ENCODE measurements at regions not wholly inside any gene's neighbourhood (a gene's known extent, or its start where the extent isn't known, plus 50 kb on each side); places are given as distances from the start of the nearest gene placed in this dataset.

- H3K4me1 ChIP-seq (ENCODE audit: control insufficient read depth in 1 of 2, insufficient read depth in 1 of 2, low read depth in 1 of 2, low read length in 1 of 2): no peaks in the 10 kb centered on the region
- no peaks in the 10 kb centered on the region for H3K36me3 ChIP-seq
- H3K27ac ChIP-seq: no peak overlapping the region
- H3K4me3 ChIP-seq (ENCODE audit: low read depth in 1 of 2, low read length in 1 of 2): no peak overlapping the region
- H3K9me3 ChIP-seq: no peaks in the 10 kb centered on the region
- H3K27me3 ChIP-seq: no peaks in the 10 kb centered on the region
- TF ChIP-seq, protein P1, sequence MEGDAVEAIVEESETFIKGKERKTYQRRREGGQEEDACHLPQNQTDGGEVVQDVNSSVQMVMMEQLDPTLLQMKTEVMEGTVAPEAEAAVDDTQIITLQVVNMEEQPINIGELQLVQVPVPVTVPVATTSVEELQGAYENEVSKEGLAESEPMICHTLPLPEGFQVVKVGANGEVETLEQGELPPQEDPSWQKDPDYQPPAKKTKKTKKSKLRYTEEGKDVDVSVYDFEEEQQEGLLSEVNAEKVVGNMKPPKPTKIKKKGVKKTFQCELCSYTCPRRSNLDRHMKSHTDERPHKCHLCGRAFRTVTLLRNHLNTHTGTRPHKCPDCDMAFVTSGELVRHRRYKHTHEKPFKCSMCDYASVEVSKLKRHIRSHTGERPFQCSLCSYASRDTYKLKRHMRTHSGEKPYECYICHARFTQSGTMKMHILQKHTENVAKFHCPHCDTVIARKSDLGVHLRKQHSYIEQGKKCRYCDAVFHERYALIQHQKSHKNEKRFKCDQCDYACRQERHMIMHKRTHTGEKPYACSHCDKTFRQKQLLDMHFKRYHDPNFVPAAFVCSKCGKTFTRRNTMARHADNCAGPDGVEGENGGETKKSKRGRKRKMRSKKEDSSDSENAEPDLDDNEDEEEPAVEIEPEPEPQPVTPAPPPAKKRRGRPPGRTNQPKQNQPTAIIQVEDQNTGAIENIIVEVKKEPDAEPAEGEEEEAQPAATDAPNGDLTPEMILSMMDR (IDR thresholded peaks at IDR 0.05): no peak
Observed at GRCh38 chr14:83611491-83611890, 1918.5 kb upstream of the FLRT2 start.

DNA sequence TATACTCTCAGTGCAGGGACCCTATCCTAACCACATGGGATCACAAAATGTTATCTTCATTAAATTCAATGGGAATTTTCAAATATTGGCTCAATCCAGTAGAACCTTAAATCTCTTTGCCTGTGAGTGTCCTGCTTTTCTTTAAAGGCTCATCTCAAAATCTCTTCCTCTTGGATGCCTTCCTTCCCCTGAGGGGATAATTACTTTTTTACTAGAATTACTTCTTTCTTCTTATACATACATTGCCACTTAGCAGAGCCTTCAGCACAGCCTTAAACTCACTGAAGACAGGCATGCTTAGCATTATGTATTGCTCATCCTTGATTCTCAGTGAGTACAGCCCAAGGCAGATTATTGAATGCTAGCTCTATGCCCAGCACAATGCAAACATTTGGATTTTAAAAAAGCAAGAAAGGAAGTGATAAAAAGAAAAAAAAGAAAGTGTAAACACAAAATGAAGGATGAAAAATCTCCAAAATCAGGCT lies 1918.0 kb upstream of the FLRT2 start:
- Histone ChIP-seq H3K27ac (no peak overlapping the region), H3K4me3 (ENCODE audit: low read depth in 1 of 2, low read length in 1 of 2) (no peak overlapping the region), H3K36me3 (no peaks in the 10 kb centered on the region), H3K27me3 (no peaks in the 10 kb centered on the region), H3K9me3 (no peaks in the 10 kb centered on the region), H3K4me1 (ENCODE audit: control insufficient read depth in 1 of 2, insufficient read depth in 1 of 2, low read depth in 1 of 2, low read length in 1 of 2) (no peaks in the 10 kb centered on the region)
- TF ChIP-seq, protein P1 (IDR thresholded peaks at IDR 0.05): no peak

DNA sequence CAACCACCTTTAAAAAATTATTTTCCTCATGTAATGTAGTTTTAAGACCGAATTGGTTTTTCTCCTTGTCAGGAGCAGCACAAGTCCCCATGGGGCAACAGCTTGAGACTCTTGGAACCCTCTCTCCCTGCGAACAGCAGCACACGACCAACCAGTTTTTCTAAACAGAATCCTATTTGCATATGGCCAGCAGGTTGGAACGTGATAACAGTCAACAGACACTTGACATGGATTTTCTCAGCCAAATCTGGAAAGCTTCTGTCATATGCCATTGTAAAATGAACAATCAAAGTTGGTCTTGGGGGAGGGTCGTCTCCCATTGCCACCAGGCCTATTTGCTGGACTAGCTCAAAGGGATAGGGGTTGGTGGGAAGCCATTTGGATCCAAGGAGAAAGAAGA lies 1915.0 kb upstream of the FLRT2 start:
- Histone ChIP-seq H3K36me3 (no peaks in the 10 kb centered on the region), H3K27me3 (no peaks in the 10 kb centered on the region), H3K4me3 (ENCODE audit: low read depth in 1 of 2, low read length in 1 of 2) (no peak overlapping the region), H3K4me1 (ENCODE audit: control insufficient read depth in 1 of 2, insufficient read depth in 1 of 2, low read depth in 1 of 2, low read length in 1 of 2) (no peaks in the 10 kb centered on the region), H3K9me3 (no peaks in the 10 kb centered on the region), H3K27ac (no peak overlapping the region)
- TF ChIP-seq, protein P1 (IDR thresholded peaks at IDR 0.05): no peak

DNA sequence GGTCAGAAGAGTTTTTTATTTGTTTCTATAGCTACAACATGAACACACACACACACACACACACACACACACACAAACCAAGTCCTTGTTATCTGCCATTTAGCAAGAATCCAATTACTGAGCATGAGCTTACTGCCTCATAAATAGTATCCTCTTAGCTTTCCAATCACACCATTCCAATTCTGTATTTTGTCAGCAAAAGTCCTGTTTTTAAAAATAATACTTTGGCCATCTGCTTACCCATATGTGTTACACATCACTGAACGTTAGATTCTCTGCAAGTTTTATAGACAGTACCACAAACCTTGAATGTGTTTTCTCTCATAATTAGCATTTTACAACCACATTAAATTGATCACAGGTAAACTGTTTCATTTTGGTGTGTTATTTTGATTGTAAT lies 1905.4 kb upstream of the FLRT2 start:
- Histone ChIP-seq H3K4me1 (ENCODE audit: control insufficient read depth in 1 of 2, insufficient read depth in 1 of 2, low read depth in 1 of 2, low read length in 1 of 2) (no peaks in the 10 kb centered on the region), H3K36me3 (no peaks in the 10 kb centered on the region)

DNA sequence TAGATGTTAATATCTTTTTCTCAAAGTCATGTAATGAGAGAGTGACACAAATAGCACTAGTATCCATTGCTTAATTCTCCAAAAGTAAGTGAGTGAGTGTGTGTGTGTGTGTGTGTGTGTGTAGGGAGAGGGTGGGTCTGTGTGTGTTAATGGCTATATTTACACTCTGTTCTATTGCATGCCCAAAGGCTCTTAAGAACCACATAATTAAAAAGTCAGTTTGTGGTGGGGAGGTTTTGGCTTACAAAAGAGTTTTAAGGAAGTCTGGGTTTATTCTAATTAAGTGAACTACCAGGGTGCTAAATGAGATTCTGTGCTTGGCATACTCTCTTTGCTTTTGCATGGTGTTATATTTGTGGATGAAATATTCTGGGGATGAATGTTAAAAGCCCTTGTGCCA lies 1897.6 kb upstream of the FLRT2 start:
- Histone ChIP-seq H3K4me1 (ENCODE audit: control insufficient read depth in 1 of 2, insufficient read depth in 1 of 2, low read depth in 1 of 2, low read length in 1 of 2) (no peaks in the 10 kb centered on the region), H3K36me3 (no peaks in the 10 kb centered on the region), H3K27ac (no peak overlapping the region), H3K27me3 (no peaks in the 10 kb centered on the region), H3K4me3 (ENCODE audit: low read depth in 1 of 2, low read length in 1 of 2) (no peak overlapping the region), H3K9me3 (no peaks in the 10 kb centered on the region)
- TF ChIP-seq, protein P1 (IDR thresholded peaks at IDR 0.05): no peak

More for the DNA sequence above, 1905.4 kb upstream of the FLRT2 start:
- H3K4me3 ChIP-seq (ENCODE audit: low read depth in 1 of 2, low read length in 1 of 2): no peak overlapping the region
- H3K27me3 ChIP-seq: no peaks in the 10 kb centered on the region
- H3K9me3 ChIP-seq: no peaks in the 10 kb centered on the region
- H3K27ac ChIP-seq: no peak overlapping the region
- TF ChIP-seq, protein P1 (IDR thresholded peaks at IDR 0.05): no peak
